ENCODE measurements at regions not wholly inside any gene's neighbourhood (a gene's known extent, or its start where the extent isn't known, plus 50 kb on each side); places are given as distances from the start of the nearest gene placed in this dataset.

- TF ChIP-seq CTCF (conservative IDR thresholded peaks at IDR 0.05; ENCODE audit: low read depth in 2 of 2) (no peak), EZH2 (IDR thresholded peaks at IDR 0.05; ENCODE audit: low read depth, unreplicated experiment) (no peak), EZH2phosphoT487 (IDR thresholded peaks at IDR 0.05; ENCODE audit: unreplicated experiment) (no peak)
Observed at GRCh38 chr1:43009274-43009673, 50.6 kb upstream of the SLC2A1 start.
